Peyer's patch (tissue), 4 donors: ENCODE measurements at regions not wholly inside any gene's neighbourhood (a gene's known extent, or its start where the extent isn't known, plus 50 kb on each side); places are given as distances from the start of the nearest gene placed in this dataset.

Source experiments
- DNase-seq, 3 donors: peaks; one replicate each; pipeline ENCODE4 v3.0.0-alpha.2; 2017 to 2019
- H3K27ac ChIP-seq, 4 donors: fragments of 200-600 bp; sonication (generic); one replicate each; pipeline ENCODE4 v1.5.1; 2016 to 2019
- H3K27me3 ChIP-seq, 2 donors: fragments of 200-600 bp; sonication (generic); one replicate each; pipeline ENCODE4 v1.5.1; 2019
- H3K36me3 ChIP-seq, 3 donors: fragments of 200-600 bp; sonication (generic); one replicate each; pipeline ENCODE4 v1.5.1; 2016 to 2019
- H3K4me1 ChIP-seq, 4 donors: fragments of 200-600 bp; sonication (generic); one replicate each; pipeline ENCODE4 v1.5.1; 2016 to 2019
- H3K4me3 ChIP-seq, 4 donors: fragments of 200-600 bp; sonication (generic); 1 replicate in 3 of 4; 2 replicates in 1 of 4; pipeline ENCODE4 v1.5.1; 2016 to 2019; ENCODE audit warnings: mild to moderate bottlenecking in 1 of 4
- H3K9me3 ChIP-seq, 4 donors: fragments of 200-600 bp; sonication (generic); one replicate each; pipeline ENCODE4 v1.5.1; 2016 to 2019; ENCODE audit warnings: mild to moderate bottlenecking in 1 of 4
- CTCF ChIP-seq, 6 experiments: fragments of 450-650 bp in 4 of 6; fragments of 200-600 bp in 2 of 6; sonication (generic) in 1 of 6; IDR thresholded peaks; one replicate each; pipeline ENCODE4 v1.5.1; 2017 to 2019; ENCODE audit warnings: antibody characterized with exemption in 6 of 6, mild to moderate bottlenecking in 3 of 6, moderate library complexity in 1 of 6
- POLR2A ChIP-seq, 2 donors: fragments of 450-650 bp; IDR thresholded peaks; one replicate each; pipeline ENCODE4 v1.5.1; 2017; ENCODE audit warnings: antibody characterized with exemption in 2 of 2, mild to moderate bottlenecking in 2 of 2, moderate library complexity in 2 of 2

GRCh38 chr1:8184301-8184700 lies 133.6 kb upstream of the SLC45A1 start:
- Histone ChIP-seq H3K27ac (no peak overlapping the region), H3K27me3 (no peaks in the 10 kb centered on the region), H3K9me3 (no peaks in the 10 kb centered on the region), H3K4me1 (no peaks in the 10 kb centered on the region), H3K4me3 (no peak overlapping the region), H3K36me3 (no peaks in the 10 kb centered on the region)
- no peak for DNase-seq
- no peak for TF ChIP-seq CTCF (IDR thresholded peaks at IDR 0.05)
- no peak for TF ChIP-seq POLR2A (IDR thresholded peaks at IDR 0.05)

- H3K4me1 ChIP-seq = no peaks in the 10 kb centered on the region
- no peaks in the 10 kb centered on the region for H3K27me3 ChIP-seq
- TF ChIP-seq CTCF (IDR thresholded peaks at IDR 0.05) = no peak
- no peak for TF ChIP-seq POLR2A (IDR thresholded peaks at IDR 0.05)
- peak overlapping the region; percentile 19 to 66 (median 30) for H3K27ac ChIP-seq
- peak in 1 of 3 donors; percentile 63 for DNase-seq
- no peaks in the 10 kb centered on the region for H3K36me3 ChIP-seq
- no peak overlapping the region for H3K4me3 ChIP-seq
- no peaks in the 10 kb centered on the region for H3K9me3 ChIP-seq
Measured at GRCh38 chr1:8182034-8182761, 135.7 kb upstream of the SLC45A1 start.

GRCh38 chr1:8179132-8179793 lies 138.7 kb upstream of the SLC45A1 start:
- Histone ChIP-seq H3K4me1 (peaks cover 0 to 6% (median 0%) of the 10 kb centered on the region in 4 donors), H3K9me3 (no peaks in the 10 kb centered on the region), H3K27me3 (no peaks in the 10 kb centered on the region), H3K4me3 (no peak overlapping the region), H3K36me3 (no peaks in the 10 kb centered on the region), H3K27ac (no peak overlapping the region)
- no peak for DNase-seq
- TF ChIP-seq POLR2A (IDR thresholded peaks at IDR 0.05) (no peak), CTCF (IDR thresholded peaks at IDR 0.05) (no peak)

GRCh38 chr1:8176279-8176678 lies 141.6 kb upstream of the SLC45A1 start:
- H3K9me3 ChIP-seq = no peaks in the 10 kb centered on the region
- no peak overlapping the region for H3K4me3 ChIP-seq
- peaks cover 0 to 6% (median 0%) of the 10 kb centered on the region in 4 donors for H3K4me1 ChIP-seq
- TF ChIP-seq POLR2A (IDR thresholded peaks at IDR 0.05) (no peak), CTCF (IDR thresholded peaks at IDR 0.05) (no peak)
- H3K27ac ChIP-seq = no peak overlapping the region
- DNase-seq = no peak
- no peaks in the 10 kb centered on the region for H3K36me3 ChIP-seq
- no peaks in the 10 kb centered on the region for H3K27me3 ChIP-seq

- no peak overlapping the region for H3K4me3 ChIP-seq
- peaks cover 6 to 16% (median 7%) of the 10 kb centered on the region in 4 donors for H3K4me1 ChIP-seq
- no peaks in the 10 kb centered on the region for H3K9me3 ChIP-seq
- DNase-seq = peak in 2 of 3 donors; percentile 56 to 76
- H3K27me3 ChIP-seq = no peaks in the 10 kb centered on the region
- TF ChIP-seq POLR2A (IDR thresholded peaks at IDR 0.05) (no peak), CTCF (IDR thresholded peaks at IDR 0.05) (no peak)
- H3K36me3 ChIP-seq = no peaks in the 10 kb centered on the region
- peak overlapping the region in 2 of 4 donors; percentile 55 to 88 for H3K27ac ChIP-seq
Measured at GRCh38 chr1:8174807-8175206, 143.1 kb upstream of the SLC45A1 start.
